Cardiac muscle cell (in vitro differentiated cells and primary cell): ENCODE measurements at regions not wholly inside any gene's neighbourhood (a gene's known extent, or its start where the extent isn't known, plus 50 kb on each side); places are given as distances from the start of the nearest gene placed in this dataset.

Experiments
- DNase-seq, 2 donors: peaks; one replicate each; pipeline versions ENCODE4 v3.0.0 to v3.0.0-alpha.2; 2010 to 2017; ENCODE audit warnings: low read depth in 1 of 2, low spot score in 1 of 2
- H3K27ac ChIP-seq: fragments of 200-600 bp; sonication (generic); 2 replicates; pipeline ENCODE4 v1.5.1; 2016
- H3K27me3 ChIP-seq: fragments of 200-600 bp; sonication (generic); 2 replicates; pipeline ENCODE4 v1.6.0; 2016; ENCODE audit warnings: control low read depth
- H3K36me3 ChIP-seq: fragments of 200-600 bp; sonication (generic); 2 replicates; pipeline ENCODE4 v1.5.1; 2016; ENCODE audit warnings: control low read depth
- H3K4me1 ChIP-seq: fragments of 200-600 bp; sonication (generic); 2 replicates; pipeline ENCODE4 v1.8.1; 2017; ENCODE audit warnings: low read depth, mild to moderate bottlenecking, mixed run types
- H3K4me3 ChIP-seq: fragments of 200-600 bp; sonication (generic); 2 replicates; pipeline ENCODE4 v1.5.1; 2016; ENCODE audit warnings: mild to moderate bottlenecking
- H3K9me3 ChIP-seq: fragments of 200-600 bp; sonication (generic); 2 replicates; pipeline ENCODE4 v1.5.1; 2017; ENCODE audit warnings: low read depth, mild to moderate bottlenecking, control low read depth
- TF ChIP-seq, protein P1 (sequence below): IDR thresholded peaks from 2 replicates; pipeline ENCODE4 v1.5.1; 2012; ENCODE audit warnings: low read depth, mild to moderate bottlenecking, low read length

DNA sequence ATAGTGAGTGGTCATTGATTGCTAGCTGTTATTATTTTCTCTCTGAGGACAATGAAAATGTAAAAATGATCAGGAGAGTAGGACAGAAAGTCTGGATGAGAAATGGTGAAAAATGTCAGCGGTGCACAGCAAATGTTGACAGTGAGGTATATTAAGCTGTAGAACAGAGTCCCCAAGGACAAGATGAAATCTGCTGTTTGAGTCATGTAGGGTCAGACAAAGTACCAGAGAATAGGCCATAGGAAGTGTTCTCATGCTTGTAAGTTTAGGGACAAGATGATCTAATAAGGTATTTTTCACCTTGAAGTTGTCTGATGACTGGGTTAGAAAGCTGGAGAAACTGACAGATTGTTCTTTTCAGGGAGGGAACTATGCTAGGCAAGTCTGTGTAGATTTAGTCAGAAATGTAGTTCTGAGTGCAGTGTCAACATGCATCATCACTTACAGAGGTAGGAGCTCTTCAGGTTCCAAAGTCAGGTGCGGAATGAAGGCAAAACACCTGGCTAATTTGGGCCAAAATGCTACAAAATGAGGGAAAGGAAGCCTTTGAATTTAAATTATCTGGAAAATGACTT lies 369.3 kb downstream of the DLEU7 start:
- Histone ChIP-seq H3K27ac (no peak overlapping the region), H3K4me3 (no peak overlapping the region), H3K4me1 (peaks cover 12% of the 10 kb centered on the region), H3K9me3 (no peaks in the 10 kb centered on the region), H3K36me3 (no peaks in the 10 kb centered on the region), H3K27me3 (no peaks in the 10 kb centered on the region)
- DNase-seq, result no peak
- TF ChIP-seq, protein P1, sequence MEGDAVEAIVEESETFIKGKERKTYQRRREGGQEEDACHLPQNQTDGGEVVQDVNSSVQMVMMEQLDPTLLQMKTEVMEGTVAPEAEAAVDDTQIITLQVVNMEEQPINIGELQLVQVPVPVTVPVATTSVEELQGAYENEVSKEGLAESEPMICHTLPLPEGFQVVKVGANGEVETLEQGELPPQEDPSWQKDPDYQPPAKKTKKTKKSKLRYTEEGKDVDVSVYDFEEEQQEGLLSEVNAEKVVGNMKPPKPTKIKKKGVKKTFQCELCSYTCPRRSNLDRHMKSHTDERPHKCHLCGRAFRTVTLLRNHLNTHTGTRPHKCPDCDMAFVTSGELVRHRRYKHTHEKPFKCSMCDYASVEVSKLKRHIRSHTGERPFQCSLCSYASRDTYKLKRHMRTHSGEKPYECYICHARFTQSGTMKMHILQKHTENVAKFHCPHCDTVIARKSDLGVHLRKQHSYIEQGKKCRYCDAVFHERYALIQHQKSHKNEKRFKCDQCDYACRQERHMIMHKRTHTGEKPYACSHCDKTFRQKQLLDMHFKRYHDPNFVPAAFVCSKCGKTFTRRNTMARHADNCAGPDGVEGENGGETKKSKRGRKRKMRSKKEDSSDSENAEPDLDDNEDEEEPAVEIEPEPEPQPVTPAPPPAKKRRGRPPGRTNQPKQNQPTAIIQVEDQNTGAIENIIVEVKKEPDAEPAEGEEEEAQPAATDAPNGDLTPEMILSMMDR, result no peak

DNA sequence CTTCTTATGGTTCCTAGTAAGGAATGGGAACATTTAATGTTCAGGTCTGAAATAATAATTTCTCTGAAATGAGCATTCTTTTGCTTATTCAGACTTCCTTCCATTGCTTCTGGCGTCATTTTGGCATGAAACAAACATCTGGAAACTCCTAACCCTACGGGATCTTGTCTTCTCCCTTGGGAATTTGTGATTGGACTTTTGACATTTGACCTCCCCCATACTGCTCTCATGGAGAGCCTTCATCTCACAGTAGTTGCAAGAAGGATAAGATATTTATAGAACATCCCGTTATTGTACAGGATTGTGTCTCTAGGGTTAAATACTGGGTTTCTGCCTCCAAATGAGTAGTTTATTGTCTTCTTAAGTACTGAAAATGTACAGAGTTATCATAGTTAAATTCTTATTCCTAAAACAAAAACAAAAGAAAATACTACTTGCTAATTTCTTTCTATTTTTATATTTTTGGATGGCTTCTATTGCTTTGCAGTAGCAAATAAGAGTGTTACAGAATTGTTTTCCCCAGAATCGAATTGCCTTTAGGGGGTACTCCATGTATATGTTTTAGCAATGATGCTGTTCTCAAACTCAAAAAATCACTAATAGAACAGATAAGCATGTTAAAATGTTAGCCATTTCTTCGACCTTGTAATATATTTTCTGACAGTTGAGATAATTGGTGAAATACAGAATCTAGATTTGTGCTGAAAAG lies 366.8 kb downstream of the DLEU7 start:
- Histone ChIP-seq H3K36me3 (no peaks in the 10 kb centered on the region), H3K27me3 (no peaks in the 10 kb centered on the region), H3K9me3 (no peaks in the 10 kb centered on the region), H3K4me1 (peaks cover 9% of the 10 kb centered on the region), H3K4me3 (no peak overlapping the region), H3K27ac (no peak overlapping the region)
- TF ChIP-seq, protein P1, result no peak
- DNase-seq, result no peak

DNA sequence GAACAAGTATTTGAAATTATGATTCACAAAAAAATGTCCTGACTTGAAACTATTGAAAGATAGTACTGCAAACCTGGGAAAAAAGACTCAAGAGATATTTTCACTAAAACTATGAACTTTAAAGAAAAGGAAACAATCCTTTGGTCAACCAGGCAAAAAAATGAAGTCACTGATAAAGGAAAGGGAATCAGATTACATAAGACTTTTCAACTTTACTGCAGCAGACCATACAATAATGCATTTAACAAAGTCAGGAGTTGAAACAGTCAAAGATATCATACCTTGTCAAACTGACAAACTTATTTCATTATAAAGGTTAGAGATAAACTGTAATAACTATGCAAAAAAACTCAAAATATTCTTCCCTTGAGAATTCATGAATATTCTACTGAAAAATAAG lies 361.6 kb downstream of the DLEU7 start:
- Histone ChIP-seq H3K36me3 (no peaks in the 10 kb centered on the region), H3K4me1 (peaks cover 10% of the 10 kb centered on the region), H3K4me3 (no peak overlapping the region), H3K9me3 (no peaks in the 10 kb centered on the region), H3K27ac (no peak overlapping the region), H3K27me3 (no peaks in the 10 kb centered on the region)
- no peak for DNase-seq
- TF ChIP-seq, protein P1, result no peak

- no peak for DNase-seq
- H3K4me3 ChIP-seq, result no peak overlapping the region
- TF ChIP-seq, protein P1, result no peak
- no peaks in the 10 kb centered on the region for H3K27me3 ChIP-seq
- H3K36me3 ChIP-seq, result no peaks in the 10 kb centered on the region
- peaks cover 8% of the 10 kb centered on the region for H3K4me1 ChIP-seq
- no peak overlapping the region for H3K27ac ChIP-seq
- no peaks in the 10 kb centered on the region for H3K9me3 ChIP-seq
Measured at GRCh38 chr13:50483416-50483815, 360.1 kb downstream of the DLEU7 start.

DNA sequence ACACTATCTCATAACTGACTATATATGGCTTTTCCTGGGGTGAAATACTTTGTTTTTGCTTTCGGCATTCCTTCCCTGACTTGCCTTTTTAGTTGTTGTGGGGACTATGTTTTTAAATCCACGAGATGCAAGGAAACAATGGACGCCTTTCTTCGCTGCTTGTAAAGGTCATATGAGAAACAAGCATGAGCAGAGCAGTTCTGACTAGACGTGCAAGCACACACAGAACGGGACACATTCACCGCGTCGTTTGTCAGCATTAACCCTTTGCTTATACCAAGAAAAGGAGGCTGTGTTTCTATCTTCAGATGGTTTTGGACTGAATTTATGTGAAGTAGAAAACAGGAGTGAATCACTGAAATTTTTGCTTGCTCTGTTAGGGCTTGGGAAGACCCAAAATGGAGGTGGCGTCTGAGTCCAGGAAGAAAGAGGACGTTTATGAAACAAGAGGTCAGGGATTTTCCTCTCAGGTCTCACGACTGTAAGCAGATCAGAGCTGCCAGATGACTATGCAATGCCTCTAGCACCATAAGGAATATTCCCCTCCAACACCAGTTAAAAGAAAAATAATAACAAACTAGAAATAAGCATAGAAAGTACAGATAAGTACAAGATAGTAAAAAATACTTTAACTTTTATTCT lies 358.9 kb downstream of the DLEU7 start:
- Histone ChIP-seq H3K27me3 (no peaks in the 10 kb centered on the region), H3K4me3 (no peak overlapping the region), H3K36me3 (no peaks in the 10 kb centered on the region), H3K9me3 (no peaks in the 10 kb centered on the region), H3K4me1 (peaks cover 8% of the 10 kb centered on the region), H3K27ac (no peak overlapping the region)
- no peak for DNase-seq
- TF ChIP-seq, protein P1, result no peak
